Neural progenitor cell (in vitro differentiated cells): ENCODE measurements at regions not wholly inside any gene's neighbourhood (a gene's known extent, or its start where the extent isn't known, plus 50 kb on each side); places are given as distances from the start of the nearest gene placed in this dataset.

Experiments used
- DNase-seq: peaks from one replicate; pipeline ENCODE4 v3.0.0-alpha.2; 2016; ENCODE audit warnings: low spot score
- H2AFZ ChIP-seq: fragments of 200-600 bp; sonication (generic); replicated peaks from 2 replicates; pipeline ENCODE4 v1.6.1; 2016; ENCODE audit warnings: antibody characterized with exemption
- H3F3A ChIP-seq: fragments of 200-600 bp; sonication (generic); 2 replicates; pipeline ENCODE4 v1.6.1; 2016; ENCODE audit warnings: antibody characterized with exemption, low read depth
- H3K27ac ChIP-seq: fragments of 200-600 bp; sonication (generic); 2 replicates; pipeline ENCODE4 v1.5.1; 2016; ENCODE audit warnings: mild to moderate bottlenecking
- H3K27me3 ChIP-seq: fragments of 200-600 bp; sonication (generic); 2 replicates; pipeline ENCODE4 v1.6.1; 2016; ENCODE audit warnings: mild to moderate bottlenecking, moderate library complexity
- H3K36me3 ChIP-seq: fragments of 200-600 bp; sonication (generic); 2 replicates; pipeline ENCODE4 v1.5.1; 2016
- H3K4me1 ChIP-seq: fragments of 200-600 bp; sonication (generic); 2 replicates; pipeline ENCODE4 v1.6.1; 2016; ENCODE audit warnings: mixed run types
- H3K4me2 ChIP-seq: fragments of 200-600 bp; sonication (generic); 2 replicates; pipeline ENCODE4 v1.6.1; 2016
- H3K4me3 ChIP-seq: fragments of 200-600 bp; sonication (generic); 2 replicates; pipeline ENCODE4 v1.5.1; 2016
- H3K79me2 ChIP-seq: fragments of 200-600 bp; sonication (generic); 2 replicates; pipeline ENCODE4 v1.6.1; 2016; ENCODE audit warnings: low read depth
- H3K9ac ChIP-seq: fragments of 200-600 bp; sonication (generic); 2 replicates; pipeline ENCODE4 v1.6.1; 2016
- H3K9me3 ChIP-seq: fragments of 200-600 bp; sonication (generic); 2 replicates; pipeline ENCODE4 v1.5.1; 2016; ENCODE audit warnings: low read depth
- H4K20me1 ChIP-seq: fragments of 200-600 bp; sonication (generic); 2 replicates; pipeline ENCODE4 v1.6.1; 2016; ENCODE audit warnings: low read depth
- H3K27ac Mint-ChIP-seq: 3 replicates; pipeline ENCODE4 v1.8.0; 2021; ENCODE audit warnings: mixed read lengths
- H3K27me3 Mint-ChIP-seq: 2 replicates; pipeline ENCODE4 v1.8.0; 2022; ENCODE audit warnings: low read depth, mild to moderate bottlenecking, inconsistent platforms, moderate library complexity, mixed read lengths; ENCODE audit not compliant: insufficient read depth
- H3K36me3 Mint-ChIP-seq: 3 replicates; pipeline ENCODE4 v1.8.0; 2021; ENCODE audit warnings: mixed read lengths
- H3K4me1 Mint-ChIP-seq: 3 replicates; pipeline ENCODE4 v1.8.0; 2021; ENCODE audit warnings: mixed read lengths
- H3K4me3 Mint-ChIP-seq: 3 replicates; pipeline ENCODE4 v1.8.0; 2021; ENCODE audit warnings: mild to moderate bottlenecking, moderate library complexity, mixed read lengths
- H3K9me3 Mint-ChIP-seq: 3 replicates; pipeline ENCODE4 v1.8.0; 2020; ENCODE audit warnings: mixed read lengths
- EZH2 ChIP-seq: fragments of 200-600 bp; sonication (generic); IDR thresholded peaks from 2 replicates; pipeline ENCODE4 v1.6.1; 2017; ENCODE audit warnings: antibody characterized with exemption, mild to moderate bottlenecking, moderate library complexity
- EZH2phosphoT487 ChIP-seq: fragments of 200-600 bp; sonication (generic); IDR thresholded peaks from 2 replicates; pipeline ENCODE4 v1.6.1; 2017; ENCODE audit warnings: antibody characterized with exemption
- TF ChIP-seq, protein P1 (sequence below): fragments of 200-600 bp; sonication (generic); IDR thresholded peaks from 2 replicates; pipeline ENCODE4 v1.5.1; 2017; ENCODE audit warnings: antibody characterized with exemption, mild to moderate bottlenecking

DNA sequence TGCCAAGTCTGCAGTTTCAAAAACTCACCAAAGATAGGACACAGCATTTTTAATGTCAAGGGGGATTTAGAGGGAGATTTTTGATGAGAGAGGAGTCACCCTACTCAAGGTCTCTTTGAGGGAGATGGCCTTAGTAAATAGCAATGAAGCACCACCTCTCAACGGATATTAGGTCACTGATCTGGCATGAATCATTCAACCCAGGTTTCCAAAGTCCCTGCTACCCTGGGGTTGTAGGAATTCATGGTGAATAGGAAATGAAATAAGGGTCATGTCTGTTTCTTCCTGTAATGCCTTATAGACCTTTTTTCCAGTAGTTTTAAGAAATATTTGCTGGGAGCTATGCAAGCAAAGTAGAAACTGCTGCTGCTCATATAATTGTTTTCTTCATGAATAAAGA, 2154.9 kb downstream of the LRRC4C start:
- no peak overlapping the region for H3K4me2 ChIP-seq
- H3K27me3 ChIP-seq = no peaks in the 10 kb centered on the region
- no peaks in the 10 kb centered on the region for H4K20me1 ChIP-seq
- H3K36me3 Mint-ChIP-seq = no peaks in the 10 kb centered on the region
- TF ChIP-seq EZH2phosphoT487 (no peak), EZH2 (no peak)
- no peaks in the 10 kb centered on the region for H3F3A ChIP-seq
- no peaks in the 10 kb centered on the region for H3K27me3 Mint-ChIP-seq
- no peak overlapping the region for H3K4me3 ChIP-seq
- DNase-seq = no peak
- H3K79me2 ChIP-seq = no peaks in the 10 kb centered on the region
- H3K4me3 Mint-ChIP-seq = no peak overlapping the region
- H3K9ac ChIP-seq = no peak overlapping the region
- H2AFZ ChIP-seq = no peak overlapping the region
- H3K36me3 ChIP-seq = no peaks in the 10 kb centered on the region
- no peaks in the 10 kb centered on the region for H3K9me3 ChIP-seq
- H3K4me1 Mint-ChIP-seq = no peaks in the 10 kb centered on the region
- no peak overlapping the region for H3K27ac ChIP-seq
- H3K4me1 ChIP-seq = no peaks in the 10 kb centered on the region
- no peak overlapping the region for H3K27ac Mint-ChIP-seq
- H3K9me3 Mint-ChIP-seq = peaks cover 12% of the 10 kb centered on the region

DNA sequence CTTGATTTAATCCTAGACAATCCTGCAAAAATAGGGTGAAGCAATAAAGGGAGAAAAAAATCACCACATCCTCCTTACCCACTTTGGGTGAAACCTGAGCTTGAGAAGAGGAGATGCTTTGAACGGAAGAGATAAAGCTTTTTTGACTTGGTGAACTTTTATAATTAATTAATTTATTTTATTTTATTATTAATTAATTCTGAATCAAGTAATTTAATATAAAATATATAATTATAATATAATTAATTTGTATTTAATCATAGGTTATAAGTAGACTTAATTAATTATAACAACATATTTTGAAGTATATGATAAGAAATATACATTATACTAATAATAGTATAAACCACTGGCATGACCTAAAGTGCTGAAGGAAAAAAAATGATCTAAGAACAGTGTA, 2164.8 kb downstream of the LRRC4C start:
- Mint-ChIP-seq H3K4me3 (no peak overlapping the region), H3K4me1 (no peaks in the 10 kb centered on the region), H3K9me3 (peaks cover 7% of the 10 kb centered on the region), H3K27ac (no peak overlapping the region), H3K27me3 (no peaks in the 10 kb centered on the region), H3K36me3 (no peaks in the 10 kb centered on the region)
- peaks cover 4% of the 10 kb centered on the region for H3K9me3 ChIP-seq
- H2AFZ ChIP-seq = no peak overlapping the region
- H4K20me1 ChIP-seq = no peaks in the 10 kb centered on the region
- no peak overlapping the region for H3K27ac ChIP-seq
- no peaks in the 10 kb centered on the region for H3K4me1 ChIP-seq
- H3K4me3 ChIP-seq = no peak overlapping the region
- H3K4me2 ChIP-seq = no peak overlapping the region
- no peaks in the 10 kb centered on the region for H3F3A ChIP-seq
- no peak for DNase-seq
- no peak overlapping the region for H3K9ac ChIP-seq
- no peaks in the 10 kb centered on the region for H3K79me2 ChIP-seq
- no peaks in the 10 kb centered on the region for H3K36me3 ChIP-seq
- H3K27me3 ChIP-seq = no peaks in the 10 kb centered on the region
- no peak for TF ChIP-seq EZH2phosphoT487
- TF ChIP-seq, protein P1, sequence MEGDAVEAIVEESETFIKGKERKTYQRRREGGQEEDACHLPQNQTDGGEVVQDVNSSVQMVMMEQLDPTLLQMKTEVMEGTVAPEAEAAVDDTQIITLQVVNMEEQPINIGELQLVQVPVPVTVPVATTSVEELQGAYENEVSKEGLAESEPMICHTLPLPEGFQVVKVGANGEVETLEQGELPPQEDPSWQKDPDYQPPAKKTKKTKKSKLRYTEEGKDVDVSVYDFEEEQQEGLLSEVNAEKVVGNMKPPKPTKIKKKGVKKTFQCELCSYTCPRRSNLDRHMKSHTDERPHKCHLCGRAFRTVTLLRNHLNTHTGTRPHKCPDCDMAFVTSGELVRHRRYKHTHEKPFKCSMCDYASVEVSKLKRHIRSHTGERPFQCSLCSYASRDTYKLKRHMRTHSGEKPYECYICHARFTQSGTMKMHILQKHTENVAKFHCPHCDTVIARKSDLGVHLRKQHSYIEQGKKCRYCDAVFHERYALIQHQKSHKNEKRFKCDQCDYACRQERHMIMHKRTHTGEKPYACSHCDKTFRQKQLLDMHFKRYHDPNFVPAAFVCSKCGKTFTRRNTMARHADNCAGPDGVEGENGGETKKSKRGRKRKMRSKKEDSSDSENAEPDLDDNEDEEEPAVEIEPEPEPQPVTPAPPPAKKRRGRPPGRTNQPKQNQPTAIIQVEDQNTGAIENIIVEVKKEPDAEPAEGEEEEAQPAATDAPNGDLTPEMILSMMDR = no peak
- no peak for TF ChIP-seq EZH2

DNA sequence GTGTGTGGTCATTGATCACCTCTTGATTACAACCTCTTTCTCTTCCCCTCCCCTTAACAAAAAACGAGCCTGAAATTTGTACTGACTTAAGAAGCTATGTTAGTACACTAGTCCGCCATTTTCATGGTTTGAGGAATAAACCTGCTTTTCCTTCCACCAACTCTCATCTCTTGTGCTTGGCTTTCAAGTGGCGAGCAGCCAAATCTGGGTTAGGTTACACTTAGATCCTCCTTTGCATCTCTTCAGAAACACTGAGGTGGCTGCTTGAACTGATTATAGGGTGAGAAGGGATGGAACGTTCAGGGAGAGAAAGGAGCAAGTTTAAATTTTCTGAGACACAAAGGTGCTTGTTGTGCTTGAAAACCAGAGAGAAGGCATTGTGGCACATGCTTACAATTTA, 2171.4 kb downstream of the LRRC4C start:
- Mint-ChIP-seq H3K36me3 (no peaks in the 10 kb centered on the region), H3K4me3 (no peak overlapping the region)
- no peak for DNase-seq

DNA sequence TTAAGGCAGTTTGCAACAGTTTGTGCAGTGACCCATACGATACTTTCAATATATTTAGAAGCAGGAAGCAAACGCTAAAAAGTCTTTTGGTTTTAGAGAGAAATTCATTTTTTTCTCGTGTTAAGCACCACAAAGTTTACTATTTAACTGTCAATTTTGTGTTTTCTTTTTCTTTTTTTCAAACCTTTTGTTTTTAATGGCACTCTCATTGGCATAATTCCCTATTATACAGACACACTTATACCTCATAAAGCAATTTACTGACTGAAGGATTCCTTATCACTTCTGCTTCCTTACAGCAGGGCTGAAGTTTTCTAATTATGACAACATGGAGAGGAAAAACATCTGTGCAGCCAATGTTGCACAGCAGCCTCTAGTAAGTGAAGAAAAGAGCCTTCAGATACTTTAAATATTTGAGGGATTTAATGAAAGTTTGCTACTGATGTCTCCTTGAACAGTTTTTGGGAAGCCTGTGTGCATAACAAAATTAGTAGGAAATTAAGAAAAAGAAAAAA, 2191.2 kb downstream of the LRRC4C start:
- Histone ChIP-seq H3K4me2 (no peak overlapping the region), H2AFZ (no peak overlapping the region), H3K9ac (no peak overlapping the region), H3K27ac (no peak overlapping the region), H3K79me2 (no peaks in the 10 kb centered on the region), H3K9me3 (no peaks in the 10 kb centered on the region), H3K4me1 (no peaks in the 10 kb centered on the region), H3K36me3 (no peaks in the 10 kb centered on the region), H3F3A (no peaks in the 10 kb centered on the region), H3K4me3 (no peak overlapping the region), H3K27me3 (no peaks in the 10 kb centered on the region), H4K20me1 (no peaks in the 10 kb centered on the region)
- Mint-ChIP-seq H3K36me3 (no peaks in the 10 kb centered on the region), H3K4me1 (no peaks in the 10 kb centered on the region), H3K9me3 (no peaks in the 10 kb centered on the region), H3K27ac (no peak overlapping the region), H3K4me3 (no peak overlapping the region), H3K27me3 (peaks cover 2% of the 10 kb centered on the region)
- DNase-seq = no peak
- TF ChIP-seq EZH2 (no peak), EZH2phosphoT487 (no peak)
- TF ChIP-seq, protein P1 = no peak

More for the DNA sequence above, 2171.4 kb downstream of the LRRC4C start:
- Histone ChIP-seq H3F3A (no peaks in the 10 kb centered on the region), H3K27me3 (no peaks in the 10 kb centered on the region), H3K79me2 (no peaks in the 10 kb centered on the region), H4K20me1 (no peaks in the 10 kb centered on the region), H3K4me2 (no peak overlapping the region), H3K27ac (no peak overlapping the region), H3K4me1 (no peaks in the 10 kb centered on the region), H3K9me3 (no peaks in the 10 kb centered on the region), H3K36me3 (no peaks in the 10 kb centered on the region), H3K9ac (no peak overlapping the region), H3K4me3 (no peak overlapping the region), H2AFZ (no peak overlapping the region)
- H3K27ac Mint-ChIP-seq = no peak overlapping the region
- peaks cover 2% of the 10 kb centered on the region for H3K27me3 Mint-ChIP-seq
- peaks cover 18% of the 10 kb centered on the region for H3K9me3 Mint-ChIP-seq
- no peak for TF ChIP-seq EZH2
- TF ChIP-seq, protein P1 = no peak
- no peak for TF ChIP-seq EZH2phosphoT487
- no peaks in the 10 kb centered on the region for H3K4me1 Mint-ChIP-seq
